Kidney capillary endothelial cell (primary cell): ENCODE measurements at regions not wholly inside any gene's neighbourhood (a gene's known extent, or its start where the extent isn't known, plus 50 kb on each side); places are given as distances from the start of the nearest gene placed in this dataset.

Experiments
- DNase-seq: peaks from one replicate; pipeline ENCODE4 v3.0.0-alpha.2; 2018; ENCODE audit warnings: low spot score

- no peak for DNase-seq
These were observed 127.0 kb upstream of the STMND1 start for GRCh38 chr6:16974704-16975359.

GRCh38 chr6:16974387-16974673 is 127.5 kb upstream of the STMND1 start:
- DNase-seq, result no peak

GRCh38 chr6:16973545-16974386 is 128.1 kb upstream of the STMND1 start:
- DNase-seq, result no peak

GRCh38 chr6:16973051-16973450 is 128.8 kb upstream of the STMND1 start:
- DNase-seq, result no peak

- DNase-seq, result no peak
These were observed 129.3 kb upstream of the STMND1 start for GRCh38 chr6:16972535-16972934.

- no peak for DNase-seq
These were observed 131.9 kb upstream of the STMND1 start for GRCh38 chr6:16969699-16970655.

- DNase-seq, result no peak
These were observed 133.7 kb upstream of the STMND1 start for GRCh38 chr6:16968101-16968500.

GRCh38 chr6:16967470-16967817 is 134.4 kb upstream of the STMND1 start:
- no peak for DNase-seq

GRCh38 chr6:16966791-16967469 is 134.9 kb upstream of the STMND1 start:
- no peak for DNase-seq

GRCh38 chr6:16965689-16966088 is 136.2 kb upstream of the STMND1 start:
- DNase-seq, result no peak

- DNase-seq, result peak; percentile 57
These were observed 137.0 kb upstream of the STMND1 start for GRCh38 chr6:16964553-16965499.

- DNase-seq, result peak; percentile 5
These were observed 140.3 kb upstream of the STMND1 start for GRCh38 chr6:16961577-16961976.

- DNase-seq, result no peak
These were observed 142.1 kb upstream of the STMND1 start for GRCh38 chr6:16959789-16960188.

GRCh38 chr6:16956361-16956760 is 145.5 kb upstream of the STMND1 start:
- DNase-seq, result no peak

- no peak for DNase-seq
These were observed 146.0 kb upstream of the STMND1 start for GRCh38 chr6:16955899-16956298.

GRCh38 chr6:16953905-16954304 is 147.9 kb upstream of the STMND1 start:
- no peak for DNase-seq

- DNase-seq, result no peak
These were observed 148.4 kb upstream of the STMND1 start for GRCh38 chr6:16953446-16953845.

GRCh38 chr6:16950825-16951495 is 150.9 kb upstream of the STMND1 start:
- DNase-seq, result no peak

- DNase-seq, result no peak
These were observed 151.5 kb upstream of the STMND1 start for GRCh38 chr6:16950302-16950701.

GRCh38 chr6:16949716-16950115 is 152.1 kb upstream of the STMND1 start:
- no peak for DNase-seq
